A549 (cell line): ENCODE measurements at regions not wholly inside any gene's neighbourhood (a gene's known extent, or its start where the extent isn't known, plus 50 kb on each side); places are given as distances from the start of the nearest gene placed in this dataset.

Experiments used
- ATAC-seq, 2 experiments: fragments of 200-7000 bp in 1 of 2; fragments of >200 bp in 1 of 2; cut with Nextera tagmentation in 1 of 2; cut with Tn5 transposase in 1 of 2; 3 replicates each; pipeline versions ENCODE4 v1.8.0 to v1.9.1; 2018 to 2020; ENCODE audit warnings: mild to moderate bottlenecking in 1 of 2, moderate library complexity in 1 of 2
- CTCF ChIA-PET: fragments of 300-600 bp; sonication (Branson Sonifier 250); formaldehyde crosslinking; extraction: SDS; loops from one replicate; lab custom pipeline; 2021; ENCODE audit warnings: antibody characterized with exemption, inconsistent platforms; lab: Yijun Ruan, JAX
- POLR2A ChIA-PET: fragments of 350-600 bp; formaldehyde crosslinking; extraction: SDS; loops from one replicate; lab custom pipeline; 2021; ENCODE audit warnings: antibody characterized with exemption, inconsistent platforms; lab: Yijun Ruan, JAX
- DNase-seq, 2 experiments: peaks; one replicate each; pipeline versions ENCODE4 v3.0.0 to v3.0.0-alpha.2; 2011 to 2016; ENCODE audit warnings: low read depth in 1 of 2, low spot score in 1 of 2
- FAIRE-seq: peaks from 2 replicates; lab custom pipeline; 2011; peaks lifted over from hg19 to GRCh38; lab: Jason Lieb, UNC
- H3K27ac ChIP-seq, 2 experiments: fragments of >200 bp; sonication (Bioruptor Twin); formaldehyde crosslinking; 3 replicates each; pipeline ENCODE4 v1.5.1; 2016 to 2017
- H3K4me1 ChIP-seq: fragments of >200 bp; sonication (Bioruptor Twin); formaldehyde crosslinking; 3 replicates; pipeline ENCODE4 v1.6.1; 2016
- H3K4me2 ChIP-seq: fragments of >200 bp; sonication (Bioruptor Twin); formaldehyde crosslinking; 3 replicates; pipeline ENCODE4 v1.6.1; 2016
- H3K4me3 ChIP-seq: fragments of >200 bp; sonication (Bioruptor Twin); formaldehyde crosslinking; 3 replicates; pipeline ENCODE4 v1.5.1; 2016
- H3K9me3 ChIP-seq: fragments of >200 bp; sonication (Bioruptor Twin); formaldehyde crosslinking; 3 replicates; pipeline ENCODE4 v1.6.1; 2016
- CBX8 ChIP-seq: fragments of 200-600 bp; sonication (generic); IDR thresholded peaks from 2 replicates; pipeline ENCODE4 v1.6.1; 2016
- EP300 ChIP-seq, 2 experiments: fragments of >200 bp; sonication (Bioruptor Twin); formaldehyde crosslinking; IDR thresholded peaks; 2 replicates in 1 of 2; 3 replicates in 1 of 2; pipeline ENCODE4 v1.6.1; 2016 to 2017
- FOSL2 ChIP-seq, 2 experiments: fragments of 450-650 bp in 1 of 2; fragments of >200 bp in 1 of 2; sonication (Bioruptor Twin) in 1 of 2; formaldehyde crosslinking; IDR thresholded peaks; 2 replicates each; pipeline versions ENCODE4 v1.5.0 to v1.6.1; 2016 to 2020; ENCODE audit warnings: mild to moderate bottlenecking in 1 of 2, moderate library complexity in 1 of 2
- FOXS1 ChIP-seq: fragments of 250-450 bp; sonication (Bioruptor Pico); IDR thresholded peaks from 2 replicates; pipeline ENCODE4 v1.5.0; 2020; ENCODE audit warnings: mild to moderate bottlenecking, moderate library complexity
- HES2 ChIP-seq: fragments of >200 bp; sonication (Bioruptor Twin); formaldehyde crosslinking; IDR thresholded peaks from 2 replicates; pipeline ENCODE4 v1.6.1; 2016
- HEYL ChIP-seq: fragments of 250-450 bp; sonication (Bioruptor Pico); IDR thresholded peaks from 2 replicates; pipeline ENCODE4 v1.8.0; 2021; ENCODE audit warnings: mild to moderate bottlenecking, moderate library complexity
- HOXB5 ChIP-seq: fragments of 250-450 bp; sonication (Bioruptor Pico); IDR thresholded peaks from 2 replicates; pipeline ENCODE4 v1.5.0; 2020; ENCODE audit warnings: mild to moderate bottlenecking, moderate library complexity
- NFE2L2 ChIP-seq: fragments of 150-350 bp; conservative IDR thresholded peaks from 2 replicates; pipeline ENCODE4 v1.6.1; 2014; ENCODE audit warnings: low read length
- NPAS2 ChIP-seq: fragments of 250-450 bp; sonication (Bioruptor Pico); IDR thresholded peaks from 2 replicates; pipeline ENCODE4 v1.8.0; 2022; ENCODE audit warnings: mild to moderate bottlenecking, moderate library complexity, borderline replicate concordance
- PBX3 ChIP-seq: IDR thresholded peaks from 2 replicates; pipeline ENCODE4 v1.6.1; 2012
- PHF8 ChIP-seq: fragments of 200-600 bp; sonication (generic); IDR thresholded peaks from 2 replicates; pipeline ENCODE4 v1.6.1; 2016; ENCODE audit warnings: low read depth, mild to moderate bottlenecking, antibody characterized with exemption, moderate library complexity, borderline replicate concordance
- POLR2A ChIP-seq: IDR thresholded peaks from 2 replicates; pipeline ENCODE4 v1.6.1; 2012; ENCODE audit warnings: mild to moderate bottlenecking, low read length
- RAD21 ChIP-seq, 2 experiments: fragments of >200 bp in 1 of 2; sonication (Bioruptor Twin) in 1 of 2; formaldehyde crosslinking in 1 of 2; IDR thresholded peaks in 1 of 2; conservative IDR thresholded peaks in 1 of 2; 2 replicates in 1 of 2; 3 replicates in 1 of 2; pipeline ENCODE4 v1.6.1; 2012 to 2018; ENCODE audit warnings: inconsistent platforms in 1 of 2
- RNF2 ChIP-seq: fragments of 200-600 bp; sonication (generic); IDR thresholded peaks from 2 replicates; pipeline ENCODE4 v1.6.1; 2016; ENCODE audit warnings: low read depth, mild to moderate bottlenecking, antibody characterized with exemption, moderate library complexity, borderline replicate concordance
- TP53 ChIP-seq: fragments of 250-450 bp; sonication (Bioruptor Pico); IDR thresholded peaks from 2 replicates; pipeline ENCODE4 v1.5.0; 2021; ENCODE audit warnings: mild to moderate bottlenecking, moderate library complexity
- ZFP36 ChIP-seq: fragments of 450-650 bp; IDR thresholded peaks from 2 replicates; pipeline ENCODE4 v1.6.1; 2014; ENCODE audit warnings: borderline replicate concordance; ENCODE audit not compliant: partially characterized antibody
- WGBS: methylation state at CpG from one replicate; pipeline ENCODE4 v1.1.6; 2017; ENCODE audit errors: missing lambda C conversion rate; 5-methylcytosine and 5-hydroxymethylcytosine counted together
- TF ChIP-seq, protein P1 (sequence below): fragments of 200-600 bp; sonication (generic); IDR thresholded peaks from 2 replicates; pipeline ENCODE4 v1.6.1; 2016; ENCODE audit warnings: antibody characterized with exemption, mild to moderate bottlenecking, moderate library complexity
- TF ChIP-seq, protein P2 (sequence below): IDR thresholded peaks from 2 replicates; pipeline ENCODE4 v1.6.1; 2012; ENCODE audit warnings: low read depth, borderline replicate concordance
- TF ChIP-seq, protein P3 (sequence below): fragments of >200 bp; sonication (Bioruptor Twin); formaldehyde crosslinking; IDR thresholded peaks from 3 replicates; pipeline ENCODE4 v1.6.1; 2016
- TF ChIP-seq, protein P4 (sequence below): fragments of 150-350 bp; IDR thresholded peaks from 2 replicates; pipeline ENCODE4 v1.6.1; 2014; ENCODE audit warnings: low read depth, mild to moderate bottlenecking, low read length

- no peaks in the 10 kb centered on the region for H3K4me1 ChIP-seq
- ChIA-PET CTCF (no interaction called here), POLR2A (no interaction called here)
- no peak overlapping the region for H3K4me2 ChIP-seq
- FAIRE-seq (no peak), DNase-seq (no peak), ATAC-seq (no peak)
- H3K27ac ChIP-seq, result no peak overlapping the region
- H3K4me3 ChIP-seq, result no peak overlapping the region
- TF ChIP-seq EP300 (IDR thresholded peaks at IDR 0.05) (no peak), TP53 (CRISPR knock-in tag) (no peak), HEYL (CRISPR knock-in tag) (no peak), HOXB5 (CRISPR knock-in tag) (no peak), NPAS2 (no peak), PHF8 (no peak), ZFP36 (no peak)
- TF ChIP-seq, protein P1, sequence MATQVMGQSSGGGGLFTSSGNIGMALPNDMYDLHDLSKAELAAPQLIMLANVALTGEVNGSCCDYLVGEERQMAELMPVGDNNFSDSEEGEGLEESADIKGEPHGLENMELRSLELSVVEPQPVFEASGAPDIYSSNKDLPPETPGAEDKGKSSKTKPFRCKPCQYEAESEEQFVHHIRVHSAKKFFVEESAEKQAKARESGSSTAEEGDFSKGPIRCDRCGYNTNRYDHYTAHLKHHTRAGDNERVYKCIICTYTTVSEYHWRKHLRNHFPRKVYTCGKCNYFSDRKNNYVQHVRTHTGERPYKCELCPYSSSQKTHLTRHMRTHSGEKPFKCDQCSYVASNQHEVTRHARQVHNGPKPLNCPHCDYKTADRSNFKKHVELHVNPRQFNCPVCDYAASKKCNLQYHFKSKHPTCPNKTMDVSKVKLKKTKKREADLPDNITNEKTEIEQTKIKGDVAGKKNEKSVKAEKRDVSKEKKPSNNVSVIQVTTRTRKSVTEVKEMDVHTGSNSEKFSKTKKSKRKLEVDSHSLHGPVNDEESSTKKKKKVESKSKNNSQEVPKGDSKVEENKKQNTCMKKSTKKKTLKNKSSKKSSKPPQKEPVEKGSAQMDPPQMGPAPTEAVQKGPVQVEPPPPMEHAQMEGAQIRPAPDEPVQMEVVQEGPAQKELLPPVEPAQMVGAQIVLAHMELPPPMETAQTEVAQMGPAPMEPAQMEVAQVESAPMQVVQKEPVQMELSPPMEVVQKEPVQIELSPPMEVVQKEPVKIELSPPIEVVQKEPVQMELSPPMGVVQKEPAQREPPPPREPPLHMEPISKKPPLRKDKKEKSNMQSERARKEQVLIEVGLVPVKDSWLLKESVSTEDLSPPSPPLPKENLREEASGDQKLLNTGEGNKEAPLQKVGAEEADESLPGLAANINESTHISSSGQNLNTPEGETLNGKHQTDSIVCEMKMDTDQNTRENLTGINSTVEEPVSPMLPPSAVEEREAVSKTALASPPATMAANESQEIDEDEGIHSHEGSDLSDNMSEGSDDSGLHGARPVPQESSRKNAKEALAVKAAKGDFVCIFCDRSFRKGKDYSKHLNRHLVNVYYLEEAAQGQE, result no peak
- WGBS, result 31% methylated on average over 1 of the region's 1 CpG
- no peaks in the 10 kb centered on the region for H3K9me3 ChIP-seq
Observed at GRCh38 chr11:105490333-105490732, 119.5 kb upstream of the GRIA4 start.

- Histone ChIP-seq H3K4me1 (no peaks in the 10 kb centered on the region), H3K4me2 (no peak overlapping the region), H3K9me3 (no peaks in the 10 kb centered on the region), H3K27ac (no peak overlapping the region), H3K4me3 (no peak overlapping the region)
- ChIA-PET CTCF (no interaction called here), POLR2A (no interaction called here)
- TF ChIP-seq NFE2L2 (no peak), RNF2 (no peak)
- no peak for FAIRE-seq
- 4% methylated on average over 4 of the region's 4 CpGs for WGBS
- no peak for DNase-seq
- ATAC-seq, result no peak
Observed at GRCh38 chr11:105489446-105489845, 120.4 kb upstream of the GRIA4 start.

GRCh38 chr11:105486929-105487328 lies 122.9 kb upstream of the GRIA4 start:
- no peak overlapping the region for H3K4me3 ChIP-seq
- no peak for FAIRE-seq
- no peak for ATAC-seq
- WGBS, result 60% methylated on average over 11 of the region's 11 CpGs
- TF ChIP-seq, protein P2, sequence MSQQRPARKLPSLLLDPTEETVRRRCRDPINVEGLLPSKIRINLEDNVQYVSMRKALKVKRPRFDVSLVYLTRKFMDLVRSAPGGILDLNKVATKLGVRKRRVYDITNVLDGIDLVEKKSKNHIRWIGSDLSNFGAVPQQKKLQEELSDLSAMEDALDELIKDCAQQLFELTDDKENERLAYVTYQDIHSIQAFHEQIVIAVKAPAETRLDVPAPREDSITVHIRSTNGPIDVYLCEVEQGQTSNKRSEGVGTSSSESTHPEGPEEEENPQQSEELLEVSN, result no peak
- no peaks in the 10 kb centered on the region for H3K4me1 ChIP-seq
- CTCF ChIA-PET, result no interaction called here
- no peaks in the 10 kb centered on the region for H3K9me3 ChIP-seq
- POLR2A ChIA-PET, result no interaction called here
- no peak overlapping the region for H3K4me2 ChIP-seq
- H3K27ac ChIP-seq, result no peak overlapping the region
- DNase-seq, result no peak

GRCh38 chr11:105469931-105470330 lies 139.9 kb upstream of the GRIA4 start:
- TF ChIP-seq FOSL2 (IDR thresholded peaks at IDR 0.05), result no peak
- no peak for TF ChIP-seq FOSL2 (CRISPR knock-in tag; IDR thresholded peaks at IDR 0.05)
- TF ChIP-seq PBX3, result no peak
- TF ChIP-seq HES2, result no peak
- TF ChIP-seq, protein P3, sequence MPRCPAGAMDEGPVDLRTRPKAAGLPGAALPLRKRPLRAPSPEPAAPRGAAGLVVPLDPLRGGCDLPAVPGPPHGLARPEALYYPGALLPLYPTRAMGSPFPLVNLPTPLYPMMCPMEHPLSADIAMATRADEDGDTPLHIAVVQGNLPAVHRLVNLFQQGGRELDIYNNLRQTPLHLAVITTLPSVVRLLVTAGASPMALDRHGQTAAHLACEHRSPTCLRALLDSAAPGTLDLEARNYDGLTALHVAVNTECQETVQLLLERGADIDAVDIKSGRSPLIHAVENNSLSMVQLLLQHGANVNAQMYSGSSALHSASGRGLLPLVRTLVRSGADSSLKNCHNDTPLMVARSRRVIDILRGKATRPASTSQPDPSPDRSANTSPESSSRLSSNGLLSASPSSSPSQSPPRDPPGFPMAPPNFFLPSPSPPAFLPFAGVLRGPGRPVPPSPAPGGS, result no peak
- TF ChIP-seq ZFP36, result no peak
- TF ChIP-seq POLR2A, result no peak
- TF ChIP-seq CBX8, result no peak
- TF ChIP-seq, protein P4, sequence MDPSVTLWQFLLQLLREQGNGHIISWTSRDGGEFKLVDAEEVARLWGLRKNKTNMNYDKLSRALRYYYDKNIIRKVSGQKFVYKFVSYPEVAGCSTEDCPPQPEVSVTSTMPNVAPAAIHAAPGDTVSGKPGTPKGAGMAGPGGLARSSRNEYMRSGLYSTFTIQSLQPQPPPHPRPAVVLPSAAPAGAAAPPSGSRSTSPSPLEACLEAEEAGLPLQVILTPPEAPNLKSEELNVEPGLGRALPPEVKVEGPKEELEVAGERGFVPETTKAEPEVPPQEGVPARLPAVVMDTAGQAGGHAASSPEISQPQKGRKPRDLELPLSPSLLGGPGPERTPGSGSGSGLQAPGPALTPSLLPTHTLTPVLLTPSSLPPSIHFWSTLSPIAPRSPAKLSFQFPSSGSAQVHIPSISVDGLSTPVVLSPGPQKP, result no peak
- no peak for TF ChIP-seq RAD21 (conservative IDR thresholded peaks at IDR 0.05 in 1 of 2, IDR thresholded peaks at IDR 0.05 in 1 of 2)
- no peak for TF ChIP-seq FOXS1 (CRISPR knock-in tag)
- Histone ChIP-seq H3K4me2 (no peak overlapping the region), H3K9me3 (no peaks in the 10 kb centered on the region), H3K4me3 (no peak overlapping the region), H3K4me1 (no peaks in the 10 kb centered on the region), H3K27ac (no peak overlapping the region)
- POLR2A ChIA-PET, result no interaction called here
- no peak for ATAC-seq
- DNase-seq, result no peak
- 54% methylated on average over 1 of the region's 1 CpG for WGBS
- FAIRE-seq, result no peak
- CTCF ChIA-PET, result no interaction called here
